ENCODE measurements at regions not wholly inside any gene's neighbourhood (a gene's known extent, or its start where the extent isn't known, plus 50 kb on each side); places are given as distances from the start of the nearest gene placed in this dataset.
"Not testable (repeated sequence)": the region's sequence is repeated elsewhere in the genome, so short reads cannot be mapped to it uniquely, and the experiment has no call there.

GRCh38 chr5:124504081-124504916 lies 242.1 kb downstream of the ZNF608 start:
- no peak for DNase-seq

- no peak for DNase-seq
Measured at GRCh38 chr5:124502551-124502950, 243.9 kb downstream of the ZNF608 start.

- DNase-seq, result not testable (repeated sequence)
Measured at GRCh38 chr5:124499818-124500217, 246.6 kb downstream of the ZNF608 start.

- DNase-seq, result not testable (repeated sequence)
Measured at GRCh38 chr5:124496968-124497367, 249.5 kb downstream of the ZNF608 start.

- DNase-seq, result no peak
Measured at GRCh38 chr5:124494540-124495116, 251.8 kb downstream of the ZNF608 start.

GRCh38 chr5:124492444-124493224 lies 253.8 kb downstream of the ZNF608 start:
- no peak for DNase-seq

GRCh38 chr5:124490315-124490714 lies 256.1 kb downstream of the ZNF608 start:
- not testable (repeated sequence) for DNase-seq

- DNase-seq, result no peak
Measured at GRCh38 chr5:124481419-124481818, 265.0 kb downstream of the ZNF608 start.

- no peak for DNase-seq
Measured at GRCh38 chr5:124480964-124481363, 265.5 kb downstream of the ZNF608 start.

- no peak for DNase-seq
Measured at GRCh38 chr5:124480022-124480421, 266.4 kb downstream of the ZNF608 start.

GRCh38 chr5:124478264-124478663 lies 268.2 kb downstream of the ZNF608 start:
- DNase-seq, result no peak

GRCh38 chr5:124477577-124477976 lies 268.9 kb downstream of the ZNF608 start:
- no peak for DNase-seq

GRCh38 chr5:124477062-124477461 lies 269.4 kb downstream of the ZNF608 start:
- DNase-seq, result no peak

GRCh38 chr5:124474528-124475215 lies 271.8 kb downstream of the ZNF608 start:
- no peak for DNase-seq

- DNase-seq, result no peak
Measured at GRCh38 chr5:124468671-124469411, 277.6 kb downstream of the ZNF608 start.

- no peak for DNase-seq
Measured at GRCh38 chr5:124467745-124468144, 278.7 kb downstream of the ZNF608 start.

GRCh38 chr5:124466011-124466410 lies 280.4 kb downstream of the ZNF608 start:
- DNase-seq, result no peak

- no peak for DNase-seq
Measured at GRCh38 chr5:124463851-124464250, 282.6 kb downstream of the ZNF608 start.

- DNase-seq, result no peak
Measured at GRCh38 chr5:124462751-124463150, 283.7 kb downstream of the ZNF608 start.

- DNase-seq, result no peak
Measured at GRCh38 chr5:124461941-124462340, 284.5 kb downstream of the ZNF608 start.

- no peak for DNase-seq
Measured at GRCh38 chr5:124461157-124461556, 285.3 kb downstream of the ZNF608 start.

- no peak for DNase-seq
Measured at GRCh38 chr5:124460642-124461041, 285.8 kb downstream of the ZNF608 start.

Data from activated gamma-delta T cell treated with Interleukin-2 at 50 U/mL for 16 hours (primary cell).